H9 (cell line): ENCODE measurements at regions not wholly inside any gene's neighbourhood (a gene's known extent, or its start where the extent isn't known, plus 50 kb on each side); places are given as distances from the start of the nearest gene placed in this dataset.

Source experiments
- DNase-seq: peaks from one replicate; pipeline ENCODE4 v3.0.0-alpha.2; 2017
- H2AFZ ChIP-seq: one replicate; pipeline ENCODE4 v1.6.1; 2013; ENCODE audit warnings: mild to moderate bottlenecking, low read length, control low read depth, moderate library complexity
- H2AK5ac ChIP-seq: 2 replicates; pipeline ENCODE4 v1.6.1; 2013; ENCODE audit warnings: low read length, control low read depth, mixed read lengths; ENCODE audit not compliant: insufficient read length
- H2BK120ac ChIP-seq: one replicate; pipeline ENCODE4 v1.6.1; 2013; ENCODE audit warnings: low read depth, mild to moderate bottlenecking, low read length, control low read depth, inconsistent platforms; ENCODE audit not compliant: poor library complexity, severe bottlenecking
- H2BK12ac ChIP-seq: 2 replicates; pipeline ENCODE4 v1.6.1; 2013; ENCODE audit warnings: low read length, control low read depth, mixed read lengths, low read depth; ENCODE audit not compliant: insufficient read length
- H2BK15ac ChIP-seq: 2 replicates; pipeline ENCODE4 v1.6.1; 2013; ENCODE audit warnings: low read depth, low read length, control low read depth
- H2BK20ac ChIP-seq: one replicate; pipeline ENCODE4 v1.6.1; 2013; ENCODE audit warnings: low read depth, mild to moderate bottlenecking, low read length, control low read depth, inconsistent platforms; ENCODE audit not compliant: poor library complexity, severe bottlenecking
- H2BK5ac ChIP-seq: 2 replicates; pipeline ENCODE4 v1.6.1; 2013; ENCODE audit warnings: low read length, control low read depth, mixed read lengths; ENCODE audit not compliant: insufficient read length
- H3K14ac ChIP-seq: 2 replicates; pipeline ENCODE4 v1.6.1; 2013; ENCODE audit warnings: low read length, control low read depth; ENCODE audit not compliant: insufficient read depth
- H3K18ac ChIP-seq: 2 replicates; pipeline ENCODE4 v1.6.1; 2013; ENCODE audit warnings: low read depth, mild to moderate bottlenecking, mixed read lengths, low read length, control low read depth; ENCODE audit not compliant: insufficient read length
- H3K23ac ChIP-seq: 2 replicates; pipeline ENCODE4 v1.6.1; 2013; ENCODE audit warnings: low read length, control low read depth, mixed read lengths, low read depth; ENCODE audit not compliant: insufficient read length
- H3K23me2 ChIP-seq: 2 replicates; pipeline ENCODE4 v1.6.1; 2013; ENCODE audit warnings: low read depth, mild to moderate bottlenecking, mixed read lengths, low read length, control low read depth; ENCODE audit not compliant: insufficient read length, poor library complexity, severe bottlenecking
- H3K27ac ChIP-seq: 2 replicates; pipeline ENCODE4 v1.5.1; 2013; ENCODE audit warnings: low read length, control low read depth, mixed read lengths, low read depth; ENCODE audit not compliant: insufficient read length
- H3K27me3 ChIP-seq: 2 replicates; pipeline ENCODE4 v1.6.1; 2013; ENCODE audit warnings: low read length, control low read depth, inconsistent platforms; ENCODE audit not compliant: insufficient read depth
- H3K4ac ChIP-seq: 2 replicates; pipeline ENCODE4 v1.6.1; 2013; ENCODE audit warnings: low read depth, mild to moderate bottlenecking, control low read depth, inconsistent platforms, low read length, moderate library complexity
- H3K4me1 ChIP-seq: 2 replicates; pipeline ENCODE4 v1.6.1; 2013; ENCODE audit warnings: low read length, control low read depth, inconsistent platforms; ENCODE audit not compliant: insufficient read depth
- H3K4me2 ChIP-seq: 2 replicates; pipeline ENCODE4 v1.6.1; 2013; ENCODE audit warnings: low read length, control low read depth, mixed read lengths; ENCODE audit not compliant: insufficient read length, insufficient read depth
- H3K56ac ChIP-seq: 2 replicates; pipeline ENCODE4 v1.6.1; 2013; ENCODE audit warnings: low read depth, mild to moderate bottlenecking, mixed read lengths, low read length, control low read depth; ENCODE audit not compliant: insufficient read length
- H3K79me1 ChIP-seq: 2 replicates; pipeline ENCODE4 v1.6.1; 2013; ENCODE audit warnings: low read depth, mild to moderate bottlenecking, moderate library complexity, low read length, control low read depth, inconsistent platforms; ENCODE audit not compliant: insufficient read depth, poor library complexity, severe bottlenecking
- H3K79me2 ChIP-seq: 2 replicates; pipeline ENCODE4 v1.6.1; 2013; ENCODE audit warnings: low read length, control low read depth, inconsistent platforms; ENCODE audit not compliant: insufficient read depth
- H3K9ac ChIP-seq: 2 replicates; pipeline ENCODE4 v1.6.1; 2013; ENCODE audit warnings: low read length, control low read depth, mixed read lengths; ENCODE audit not compliant: insufficient read length; ENCODE audit errors: extremely low read depth
- H3K9me3 ChIP-seq: one replicate; pipeline ENCODE4 v1.6.1; 2013; ENCODE audit warnings: low read depth, low read length, inconsistent platforms; ENCODE audit not compliant: control insufficient read depth
- H3T11ph ChIP-seq: one replicate; pipeline ENCODE4 v1.6.1; 2013; ENCODE audit warnings: mild to moderate bottlenecking, low read length, control low read depth, inconsistent platforms
- H4K20me1 ChIP-seq: one replicate; pipeline ENCODE4 v1.6.1; 2013; ENCODE audit not compliant: control insufficient read depth, insufficient read length, insufficient read depth
- H4K5ac ChIP-seq: 2 replicates; pipeline ENCODE4 v1.6.1; 2013; ENCODE audit warnings: low read depth, mild to moderate bottlenecking, mixed read lengths, low read length, control low read depth; ENCODE audit not compliant: insufficient read length
- H4K8ac ChIP-seq: replicated peaks from 2 replicates; pipeline ENCODE4 v1.6.1; 2013; ENCODE audit warnings: low read length, control low read depth, mixed read lengths, low read depth; ENCODE audit not compliant: insufficient read length
- H4K91ac ChIP-seq: 2 replicates; pipeline ENCODE4 v1.6.1; 2013; ENCODE audit warnings: low read depth, mild to moderate bottlenecking, moderate library complexity, mixed read lengths, low read length, control low read depth; ENCODE audit not compliant: insufficient read length
- H3K27ac Mint-ChIP-seq, 3 experiments: 2 replicates in 2 of 3; 3 replicates in 1 of 3; pipeline ENCODE4 v1.8.0; 2020 to 2021; ENCODE audit warnings: mixed read lengths in 3 of 3, mild to moderate bottlenecking in 1 of 3, moderate library complexity in 1 of 3
- H3K27me3 Mint-ChIP-seq: 2 replicates; pipeline ENCODE4 v1.8.0; 2021; ENCODE audit warnings: low read depth, mild to moderate bottlenecking, moderate library complexity, mixed read lengths
- H3K36me3 Mint-ChIP-seq, 3 experiments: 2 replicates in 2 of 3; 3 replicates in 1 of 3; pipeline ENCODE4 v1.8.0; 2020 to 2021; ENCODE audit warnings: low read depth in 3 of 3, mixed read lengths in 3 of 3; ENCODE audit not compliant: insufficient read depth in 1 of 3
- H3K4me1 Mint-ChIP-seq, 2 experiments: 2 replicates each; pipeline ENCODE4 v1.8.0; 2020; ENCODE audit warnings: mixed read lengths in 2 of 2
- H3K4me3 Mint-ChIP-seq, 2 experiments: 2 replicates in 1 of 2; 3 replicates in 1 of 2; pipeline ENCODE4 v1.8.0; 2020 to 2021; ENCODE audit warnings: mild to moderate bottlenecking in 2 of 2, mixed read lengths in 2 of 2, moderate library complexity in 1 of 2
- H3K9me3 Mint-ChIP-seq, 2 experiments: 2 replicates in 1 of 2; 3 replicates in 1 of 2; pipeline ENCODE4 v1.8.0; 2020; ENCODE audit warnings: mild to moderate bottlenecking in 2 of 2, mixed read lengths in 2 of 2, moderate library complexity in 1 of 2
- WGBS: extraction: QIAGEN DNeasy Blood & Tissue Kit; methylation state at CpG from one replicate; pipeline ENCODE4 v1.1.7; 2013; ENCODE audit warnings: missing lambda C conversion rate, low lambda C conversion rate, mixed read lengths; ENCODE audit not compliant: insufficient read length; ENCODE audit errors: extremely low coverage; 5-methylcytosine and 5-hydroxymethylcytosine counted together
- TF ChIP-seq, protein P1 (sequence below): fragments of 200-600 bp; sonication (generic); conservative IDR thresholded peaks from 3 replicates; pipeline ENCODE4 v1.8.0; 2021; ENCODE audit warnings: antibody characterized with exemption, mild to moderate bottlenecking

DNA sequence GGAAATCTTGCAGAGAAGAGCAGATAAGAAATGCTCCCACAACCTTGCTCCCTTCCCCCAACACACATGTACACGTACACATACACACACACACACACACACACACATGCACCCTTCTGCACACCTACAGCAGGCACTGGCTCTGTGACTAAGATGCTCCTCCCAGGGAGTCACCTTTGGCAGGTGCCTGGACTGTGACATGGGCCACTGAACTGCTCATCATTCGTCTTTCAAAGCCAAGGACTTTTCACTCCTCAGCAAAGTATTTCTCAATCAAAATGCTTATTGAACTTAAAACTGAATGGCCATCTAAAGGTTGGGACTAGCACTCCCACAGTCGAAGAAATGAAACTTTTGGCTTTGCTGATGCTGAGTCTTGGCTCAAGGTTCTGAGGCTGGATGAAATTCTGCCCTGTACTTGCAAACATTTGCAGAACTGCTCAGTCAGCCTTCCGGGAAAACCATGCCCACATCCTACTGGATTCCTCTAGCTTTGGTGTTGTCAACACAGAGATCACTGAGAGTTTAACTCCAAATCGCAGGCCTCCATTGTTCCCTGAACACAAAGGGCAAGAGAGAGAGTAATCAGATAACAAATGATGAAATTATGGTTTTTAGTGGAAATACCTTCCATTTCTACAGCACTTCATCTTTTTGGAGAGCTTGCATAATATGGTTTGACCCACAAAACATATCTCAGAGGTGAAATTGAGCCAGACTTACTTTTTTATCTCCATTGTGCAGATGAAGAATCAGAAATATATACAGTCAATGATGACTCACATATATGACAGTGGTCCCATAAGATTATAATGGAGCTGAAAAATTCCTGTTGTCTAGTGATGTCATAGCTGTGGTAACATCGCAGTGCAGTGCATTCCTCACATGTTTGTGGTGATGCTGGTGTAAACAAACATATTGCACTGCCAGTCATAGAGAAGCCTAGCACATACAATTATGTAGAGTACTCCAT lies 72.4 kb upstream of the BCAR3 start:
- Mint-ChIP-seq H3K36me3 (no peaks in the 10 kb centered on the region; a peak in 1 of 7 replicates), H3K27me3 (no peaks in the 10 kb centered on the region), H3K4me3 (no peak overlapping the region), H3K4me1 (peaks cover 5% of the 10 kb centered on the region in 2 experiments), H3K9me3 (no peaks in the 10 kb centered on the region), H3K27ac (0 out of 7 replicates have a peak overlapping the region, but pooled peaks of 1 of the 3 experiments have one; percentile 44)
- no peak for DNase-seq
- no peak overlapping the region for H3K27ac ChIP-seq
- H4K91ac ChIP-seq: no peak overlapping the region
- H3K27me3 ChIP-seq: no peaks in the 10 kb centered on the region
- no peak overlapping the region for H2AK5ac ChIP-seq
- no peak overlapping the region for H2AFZ ChIP-seq
- no peaks in the 10 kb centered on the region for H3K23me2 ChIP-seq
- no peak overlapping the region for H2BK120ac ChIP-seq
- H3K4me2 ChIP-seq: no peak overlapping the region
- H2BK12ac ChIP-seq: no peak overlapping the region
- H3K4me1 ChIP-seq: no peaks in the 10 kb centered on the region; the same call in 1 of the 2 replicates
- no peaks in the 10 kb centered on the region for H3K79me1 ChIP-seq
- H3K4ac ChIP-seq: no peak overlapping the region
- H3K14ac ChIP-seq: no peak overlapping the region
- no peak overlapping the region for H3K56ac ChIP-seq
- H3K9me3 ChIP-seq: no peaks in the 10 kb centered on the region
- H2BK20ac ChIP-seq: no peak overlapping the region
- no peak overlapping the region for H2BK15ac ChIP-seq
- H3K23ac ChIP-seq: no peak overlapping the region
- TF ChIP-seq, protein P1, sequence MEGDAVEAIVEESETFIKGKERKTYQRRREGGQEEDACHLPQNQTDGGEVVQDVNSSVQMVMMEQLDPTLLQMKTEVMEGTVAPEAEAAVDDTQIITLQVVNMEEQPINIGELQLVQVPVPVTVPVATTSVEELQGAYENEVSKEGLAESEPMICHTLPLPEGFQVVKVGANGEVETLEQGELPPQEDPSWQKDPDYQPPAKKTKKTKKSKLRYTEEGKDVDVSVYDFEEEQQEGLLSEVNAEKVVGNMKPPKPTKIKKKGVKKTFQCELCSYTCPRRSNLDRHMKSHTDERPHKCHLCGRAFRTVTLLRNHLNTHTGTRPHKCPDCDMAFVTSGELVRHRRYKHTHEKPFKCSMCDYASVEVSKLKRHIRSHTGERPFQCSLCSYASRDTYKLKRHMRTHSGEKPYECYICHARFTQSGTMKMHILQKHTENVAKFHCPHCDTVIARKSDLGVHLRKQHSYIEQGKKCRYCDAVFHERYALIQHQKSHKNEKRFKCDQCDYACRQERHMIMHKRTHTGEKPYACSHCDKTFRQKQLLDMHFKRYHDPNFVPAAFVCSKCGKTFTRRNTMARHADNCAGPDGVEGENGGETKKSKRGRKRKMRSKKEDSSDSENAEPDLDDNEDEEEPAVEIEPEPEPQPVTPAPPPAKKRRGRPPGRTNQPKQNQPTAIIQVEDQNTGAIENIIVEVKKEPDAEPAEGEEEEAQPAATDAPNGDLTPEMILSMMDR: no peak
- no peak overlapping the region for H3K18ac ChIP-seq
- H3K9ac ChIP-seq: no peak overlapping the region
- no peak overlapping the region for H2BK5ac ChIP-seq
- WGBS: no CpG with 5 or more reads among the region's 6 CpGs
- no peaks in the 10 kb centered on the region for H4K20me1 ChIP-seq
- H3K79me2 ChIP-seq: no peaks in the 10 kb centered on the region
- H3T11ph ChIP-seq: no peak overlapping the region
- no peak overlapping the region for H4K5ac ChIP-seq
- no peak overlapping the region for H4K8ac ChIP-seq
